GM13976 (cell line): ENCODE measurements at regions not wholly inside any gene's neighbourhood (a gene's known extent, or its start where the extent isn't known, plus 50 kb on each side); places are given as distances from the start of the nearest gene placed in this dataset.

Experiments used
- DNase-seq: peaks from one replicate; pipeline ENCODE4 v3.0.0; 2012; ENCODE audit warnings: low spot score
- CTCF ChIP-seq: IDR thresholded peaks from 2 replicates; pipeline ENCODE4 v1.5.1; 2012; ENCODE audit warnings: borderline replicate concordance, mild to moderate bottlenecking; ENCODE audit not compliant: insufficient read depth; ENCODE audit errors: extremely low read depth, missing control alignments, control extremely low read depth
- in situ Hi-C: fragments of 300-500 bp; cut with MboI; formaldehyde crosslinking; loops from one replicate; pipeline ENCODE4 v1.12.0; 2022; ENCODE audit warnings: low sequenced_read_pairs, mixed read lengths, inconsistent platforms; ENCODE audit not compliant: unreplicated experiment

GRCh38 chr10:106011250-106011649 lies 1153.3 kb downstream of the SORCS1 start:
- no peak for DNase-seq
- in situ Hi-C loops = no loop called here
- no peak for TF ChIP-seq CTCF

- no peak for TF ChIP-seq CTCF
- in situ Hi-C loops = no loop called here
- DNase-seq = no peak
Observed at GRCh38 chr10:106000721-106001120, 1163.8 kb downstream of the SORCS1 start.

- in situ Hi-C loops = no loop called here
- TF ChIP-seq CTCF = no peak
- DNase-seq = no peak
Observed at GRCh38 chr10:105993609-105994008, 1170.9 kb downstream of the SORCS1 start.

GRCh38 chr10:105992928-105993327 lies 1171.6 kb downstream of the SORCS1 start:
- TF ChIP-seq CTCF = no peak
- no peak for DNase-seq
- in situ Hi-C loops = no loop called here

- in situ Hi-C loops = no loop called here
- no peak for TF ChIP-seq CTCF
Observed at GRCh38 chr10:105990529-105990928, 1174.0 kb downstream of the SORCS1 start.

GRCh38 chr10:105989995-105990394 lies 1174.5 kb downstream of the SORCS1 start:
- in situ Hi-C loops = no loop called here
- DNase-seq = no peak

More at GRCh38 chr10:105990529-105990928, 1174.0 kb downstream of the SORCS1 start:
- no peak for DNase-seq

More at GRCh38 chr10:105989995-105990394, 1174.5 kb downstream of the SORCS1 start:
- TF ChIP-seq CTCF = no peak
